ENCODE measurements at regions not wholly inside any gene's neighbourhood (a gene's known extent, or its start where the extent isn't known, plus 50 kb on each side); places are given as distances from the start of the nearest gene placed in this dataset.

- H3K9me3 Mint-ChIP-seq (ENCODE audit: low read depth): peaks cover 5% of the 10 kb centered on the region
- DNase-seq (ENCODE audit: low spot score, unreplicated experiment): no peak
- no peak overlapping the region for H3K4me3 Mint-ChIP-seq (ENCODE audit: low read depth)
- no peaks in the 10 kb centered on the region for H3K27me3 Mint-ChIP-seq
- TF ChIP-seq CTCF (IDR thresholded peaks at IDR 0.05; ENCODE audit: unreplicated experiment): no peak
- no peak overlapping the region for H3K27ac Mint-ChIP-seq
- H3K36me3 Mint-ChIP-seq (ENCODE audit: insufficient read depth): no peaks in the 10 kb centered on the region
- H3K4me1 Mint-ChIP-seq (ENCODE audit: low read depth): peaks cover 2% of the 10 kb centered on the region
Observed at GRCh38 chr11:23542189-23542588, 681.9 kb upstream of the CCDC179 start.

GRCh38 chr11:23542816-23543215, 682.5 kb upstream of the CCDC179 start:
- DNase-seq (ENCODE audit: low spot score, unreplicated experiment): no peak
- Mint-ChIP-seq H3K4me1 (ENCODE audit: low read depth) (peaks cover 2% of the 10 kb centered on the region), H3K4me3 (ENCODE audit: low read depth) (no peak overlapping the region), H3K27me3 (no peaks in the 10 kb centered on the region), H3K27ac (no peak overlapping the region), H3K9me3 (ENCODE audit: low read depth) (no peaks in the 10 kb centered on the region), H3K36me3 (ENCODE audit: insufficient read depth) (no peaks in the 10 kb centered on the region)
- TF ChIP-seq CTCF (IDR thresholded peaks at IDR 0.05; ENCODE audit: unreplicated experiment): no peak

- TF ChIP-seq CTCF (IDR thresholded peaks at IDR 0.05; ENCODE audit: unreplicated experiment): no peak
- Mint-ChIP-seq H3K9me3 (ENCODE audit: low read depth) (no peaks in the 10 kb centered on the region), H3K27ac (no peak overlapping the region), H3K4me3 (ENCODE audit: low read depth) (no peak overlapping the region), H3K36me3 (ENCODE audit: insufficient read depth) (no peaks in the 10 kb centered on the region), H3K27me3 (no peaks in the 10 kb centered on the region), H3K4me1 (ENCODE audit: low read depth) (peaks cover 2% of the 10 kb centered on the region)
- no peak for DNase-seq (ENCODE audit: low spot score, unreplicated experiment)
Observed at GRCh38 chr11:23543651-23544222, 683.5 kb upstream of the CCDC179 start.

- TF ChIP-seq CTCF (IDR thresholded peaks at IDR 0.05; ENCODE audit: unreplicated experiment): no peak
- Mint-ChIP-seq H3K36me3 (ENCODE audit: insufficient read depth) (no peaks in the 10 kb centered on the region), H3K9me3 (ENCODE audit: low read depth) (no peaks in the 10 kb centered on the region), H3K4me3 (ENCODE audit: low read depth) (no peak overlapping the region), H3K4me1 (ENCODE audit: low read depth) (peaks cover 1% of the 10 kb centered on the region), H3K27me3 (no peaks in the 10 kb centered on the region), H3K27ac (no peak overlapping the region)
- no peak for DNase-seq (ENCODE audit: low spot score, unreplicated experiment)
Observed at GRCh38 chr11:23551706-23552105, 691.4 kb upstream of the CCDC179 start.

- Mint-ChIP-seq H3K27me3 (no peaks in the 10 kb centered on the region), H3K9me3 (ENCODE audit: low read depth) (no peaks in the 10 kb centered on the region), H3K27ac (no peak overlapping the region)
Observed at GRCh38 chr11:23554002-23554401, 693.7 kb upstream of the CCDC179 start.

More at GRCh38 chr11:23554002-23554401, 693.7 kb upstream of the CCDC179 start:
- no peak for DNase-seq (ENCODE audit: low spot score, unreplicated experiment)
- no peak for TF ChIP-seq CTCF (IDR thresholded peaks at IDR 0.05; ENCODE audit: unreplicated experiment)
- no peak overlapping the region for H3K4me3 Mint-ChIP-seq (ENCODE audit: low read depth)
- peaks cover 3% of the 10 kb centered on the region for H3K4me1 Mint-ChIP-seq (ENCODE audit: low read depth)
- no peaks in the 10 kb centered on the region for H3K36me3 Mint-ChIP-seq (ENCODE audit: insufficient read depth)

All from progenitor cell of endocrine pancreas (in vitro differentiated cells).